ENCODE measurements at regions not wholly inside any gene's neighbourhood (a gene's known extent, or its start where the extent isn't known, plus 50 kb on each side); places are given as distances from the start of the nearest gene placed in this dataset.

GRCh38 chr3:184645336-184645735, 66.5 kb downstream of the MAGEF1 start:
- peaks cover 15 to 50% of the 10 kb centered on the region in 2 experiments for H3K27me3 ChIP-seq (ENCODE audit: control insufficient read depth in 2 of 2, insufficient read depth in 2 of 2, low read length in 2 of 2)
- in situ Hi-C loops (cut with MboI) (no loop called here), intact Hi-C loops (cut with micrococcal nuclease) (no loop called here)
- WGBS (ENCODE audit: insufficient coverage, low coverage, missing lambda C conversion rate) = 8% methylated on average over 3 of the region's 3 CpGs
- H3K4me3 ChIP-seq = no peak overlapping the region
- ChIA-PET POLR2A (interaction anchor here (1.5 kb wide), 1 partner anchor 10 kb away, joined by 4 read pairs; no protein-coding TSS in a partner anchor), CTCF (ENCODE audit: low intra/inter-chr PET ratio) (no interaction called here)
- H3K79me2 ChIP-seq (ENCODE audit: control insufficient read depth, insufficient read depth, low read length) = no peaks in the 10 kb centered on the region
- no peaks in the 10 kb centered on the region for H3K9me3 ChIP-seq (replicated peaks; ENCODE audit: control insufficient read depth, insufficient read depth, low read depth, low read length)
- FAIRE-seq (no peak), DNase-seq (ENCODE audit: extremely low read depth in 1 of 4, low spot score in 3 of 4) (no peak), ATAC-seq (no peak)
- H3K9ac ChIP-seq (ENCODE audit: insufficient read depth in 1 of 2, low read depth in 2 of 2, low read length in 2 of 2) = no peak overlapping the region
- H3K36me3 ChIP-seq (ENCODE audit: control insufficient read depth, insufficient read depth, low read length) = no peaks in the 10 kb centered on the region
- no TSS peak for BruUV-seq (replicated peaks)
- no peak overlapping the region for H3K27ac ChIP-seq (ENCODE audit: extremely low read depth, low read depth, low read length)
- no peak overlapping the region for H2AFZ ChIP-seq (ENCODE audit: low read depth, low read length)
- no peaks in the 10 kb centered on the region for H3K9me1 ChIP-seq (ENCODE audit: control insufficient read depth, insufficient read depth, low read length)
- no peaks in the 10 kb centered on the region; a peak in 3 of 5 replicates for H3K4me1 ChIP-seq (replicated peaks in 1 of 2; ENCODE audit: control insufficient read depth in 2 of 2, insufficient read depth in 2 of 2, low read length in 2 of 2)
- H3K4me2 ChIP-seq (ENCODE audit: insufficient read depth, low read length) = no peak overlapping the region
- peaks cover 9% of the 10 kb centered on the region; the same call in 1 of the 2 replicates for H4K20me1 ChIP-seq (replicated peaks; ENCODE audit: control insufficient read depth, insufficient read depth, low read length)
- TF ChIP-seq SNIP1 (IDR thresholded peaks at IDR 0.05; ENCODE audit: low read depth) = no peak
- no peak for TF ChIP-seq ELF1 (tag; IDR thresholded peaks at IDR 0.05)
- no peak for TF ChIP-seq ZNF75A (CRISPR knock-in tag; IDR thresholded peaks at IDR 0.05)
- peak; percentile 33; the same call in 1 of the 2 replicates for TF ChIP-seq CEBPB (tag; IDR thresholded peaks at IDR 0.05)
- no peak for TF ChIP-seq CEBPG (CRISPR knock-in tag; IDR thresholded peaks at IDR 0.05)
- peak in 1 of 2 experiments; percentile 34; a peak in 2 of 4 replicates for TF ChIP-seq CEBPG (tag; conservative IDR thresholded peaks at IDR 0.05 in 1 of 2, IDR thresholded peaks at IDR 0.05 in 1 of 2)
- TF ChIP-seq IFI16 (CRISPR knock-in tag; IDR thresholded peaks at IDR 0.05) = no peak
- no peak for TF ChIP-seq CLOCK (CRISPR knock-in tag; IDR thresholded peaks at IDR 0.05; ENCODE audit: borderline replicate concordance)
- TF ChIP-seq CHD2 (IDR thresholded peaks at IDR 0.05; ENCODE audit: low read depth, low read length) = no peak
- no peak for TF ChIP-seq ZNF280B (CRISPR knock-in tag; IDR thresholded peaks at IDR 0.05)
- TF ChIP-seq YBX1 (IDR thresholded peaks at IDR 0.05) = no peak
- TF ChIP-seq ETV5 (CRISPR knock-in tag; IDR thresholded peaks at IDR 0.05; ENCODE audit: low read depth) = no peak
- no peak for TF ChIP-seq PRDM10 (IDR thresholded peaks at IDR 0.05; ENCODE audit: partially characterized antibody)
- TF ChIP-seq RBM34 (IDR thresholded peaks at IDR 0.05; ENCODE audit: borderline replicate concordance, insufficient read depth, low read length) = no peak
- no peak for TF ChIP-seq ZNF354B (CRISPR knock-in tag; IDR thresholded peaks at IDR 0.05)
- no peak for TF ChIP-seq SUPT5H (IDR thresholded peaks at IDR 0.05)
- TF ChIP-seq SAP30 (IDR thresholded peaks at IDR 0.05; ENCODE audit: borderline replicate concordance, insufficient read depth, low read depth, low read length, poor library complexity, severe bottlenecking) = no peak
